Liver (tissue), 8 donors: ENCODE measurements at regions not wholly inside any gene's neighbourhood (a gene's known extent, or its start where the extent isn't known, plus 50 kb on each side); places are given as distances from the start of the nearest gene placed in this dataset.

Source experiments
- DNase-seq: peaks from one replicate; pipeline ENCODE4 v3.0.0-alpha.2; 2017; ENCODE audit warnings: low spot score
- H3K27ac ChIP-seq, 2 donors: one replicate each; pipeline ENCODE4 v1.7.0; 2013; ENCODE audit warnings: inconsistent platforms in 2 of 2, low read length in 2 of 2, control low read depth in 1 of 2, low read depth in 1 of 2, mild to moderate bottlenecking in 1 of 2
- H3K27me3 ChIP-seq, 4 donors: one replicate each; pipeline versions ENCODE4 v1.6.1 to v1.7.0; 2013; ENCODE audit warnings: low read length in 3 of 4, inconsistent platforms in 1 of 4, mild to moderate bottlenecking in 1 of 4, moderate library complexity in 1 of 4; ENCODE audit not compliant: control insufficient read depth in 4 of 4, insufficient read depth in 4 of 4
- H3K36me3 ChIP-seq, 4 donors: one replicate each; pipeline versions ENCODE4 v1.6.1 to v1.7.0; 2013; ENCODE audit warnings: low read length in 3 of 4, mild to moderate bottlenecking in 3 of 4, low read depth in 1 of 4, moderate library complexity in 1 of 4; ENCODE audit not compliant: control insufficient read depth in 4 of 4, insufficient read depth in 3 of 4
- H3K4me1 ChIP-seq, 4 donors: one replicate each; pipeline versions ENCODE4 v1.6.1 to v1.7.0; 2013; ENCODE audit warnings: low read length in 3 of 4, mild to moderate bottlenecking in 3 of 4, moderate library complexity in 1 of 4; ENCODE audit not compliant: control insufficient read depth in 4 of 4, insufficient read depth in 4 of 4
- H3K4me3 ChIP-seq, 3 donors: one replicate each; pipeline versions ENCODE4 v1.6.1 to v1.7.0; 2013; ENCODE audit warnings: low read length in 3 of 3, control low read depth in 1 of 3, low read depth in 1 of 3, mild to moderate bottlenecking in 1 of 3
- H3K9ac ChIP-seq, 2 donors: one replicate each; pipeline ENCODE4 v1.7.0; 2013; ENCODE audit warnings: low read length in 2 of 2, mild to moderate bottlenecking in 2 of 2, moderate library complexity in 2 of 2, control low read depth in 1 of 2, low read depth in 1 of 2
- H3K9me3 ChIP-seq, 4 donors: one replicate each; pipeline versions ENCODE4 v1.6.1 to v1.7.0; 2013; ENCODE audit warnings: low read length in 3 of 4; ENCODE audit not compliant: control insufficient read depth in 4 of 4
- EGR1 ChIP-seq, 2 donors: IDR thresholded peaks; 2 replicates each; pipeline ENCODE4 v1.6.1; 2016 to 2018; ENCODE audit warnings: antibody characterized with exemption in 2 of 2, low read depth in 2 of 2
- FOXA1 ChIP-seq: IDR thresholded peaks from 2 replicates; pipeline ENCODE4 v1.6.1; 2016; ENCODE audit warnings: antibody characterized with exemption
- FOXA2 ChIP-seq: IDR thresholded peaks from 2 replicates; pipeline ENCODE4 v1.6.1; 2016; ENCODE audit warnings: antibody characterized with exemption
- HNF4A ChIP-seq, 2 donors: conservative IDR thresholded peaks; 2 replicates each; pipeline ENCODE4 v1.6.1; 2016; ENCODE audit warnings: antibody characterized with exemption in 2 of 2, mild to moderate bottlenecking in 2 of 2
- JUND ChIP-seq, 2 donors: IDR thresholded peaks; 2 replicates each; pipeline ENCODE4 v1.6.1; 2016; ENCODE audit warnings: antibody characterized with exemption in 2 of 2
- NR2F2 ChIP-seq: IDR thresholded peaks from 2 replicates; pipeline ENCODE4 v1.6.1; 2016; ENCODE audit warnings: antibody characterized with exemption
- RAD21 ChIP-seq, 2 donors: IDR thresholded peaks; 2 replicates each; pipeline ENCODE4 v1.6.1; 2016; ENCODE audit warnings: antibody characterized with exemption in 2 of 2, mild to moderate bottlenecking in 2 of 2
- RXRA ChIP-seq, 2 donors: IDR thresholded peaks; 2 replicates each; pipeline ENCODE4 v1.6.1; 2017 to 2018; ENCODE audit warnings: antibody characterized with exemption in 2 of 2, mild to moderate bottlenecking in 1 of 2
- SP1 ChIP-seq: IDR thresholded peaks from 2 replicates; pipeline ENCODE4 v1.6.1; 2018; ENCODE audit warnings: antibody characterized with exemption, mild to moderate bottlenecking
- YY1 ChIP-seq: IDR thresholded peaks from 2 replicates; pipeline ENCODE4 v1.6.1; 2016; ENCODE audit warnings: antibody characterized with exemption, mild to moderate bottlenecking
- WGBS: extraction: QIAGEN DNeasy Blood & Tissue Kit; methylation state at CpG from one replicate; pipeline ENCODE4 v1.1.7; 2013; 5-methylcytosine and 5-hydroxymethylcytosine counted together
- TF ChIP-seq, protein P1 (sequence below): IDR thresholded peaks from 2 replicates; pipeline ENCODE4 v1.6.1; 2016; ENCODE audit warnings: antibody characterized with exemption
- TF ChIP-seq, protein P2 (sequence below): fragments of 150-350 bp; IDR thresholded peaks from 2 replicates; pipeline ENCODE4 v1.5.1; 2017; ENCODE audit warnings: improper control_type of control experiment, low read depth, low read length; ENCODE audit not compliant: missing input control
- TF ChIP-seq, protein P3 (sequence below): IDR thresholded peaks from 2 replicates; pipeline ENCODE4 v1.6.1; 2016; ENCODE audit warnings: antibody characterized with exemption
- TF ChIP-seq, protein P4 (sequence below): IDR thresholded peaks from 2 replicates; pipeline ENCODE4 v1.6.1; 2016; ENCODE audit warnings: antibody characterized with exemption, mild to moderate bottlenecking
- donor health status: healthy.
- donor health status: healthy.
- donor health status: healthy.
- donor health status: healthy.
- donor health status: healthy.

DNA sequence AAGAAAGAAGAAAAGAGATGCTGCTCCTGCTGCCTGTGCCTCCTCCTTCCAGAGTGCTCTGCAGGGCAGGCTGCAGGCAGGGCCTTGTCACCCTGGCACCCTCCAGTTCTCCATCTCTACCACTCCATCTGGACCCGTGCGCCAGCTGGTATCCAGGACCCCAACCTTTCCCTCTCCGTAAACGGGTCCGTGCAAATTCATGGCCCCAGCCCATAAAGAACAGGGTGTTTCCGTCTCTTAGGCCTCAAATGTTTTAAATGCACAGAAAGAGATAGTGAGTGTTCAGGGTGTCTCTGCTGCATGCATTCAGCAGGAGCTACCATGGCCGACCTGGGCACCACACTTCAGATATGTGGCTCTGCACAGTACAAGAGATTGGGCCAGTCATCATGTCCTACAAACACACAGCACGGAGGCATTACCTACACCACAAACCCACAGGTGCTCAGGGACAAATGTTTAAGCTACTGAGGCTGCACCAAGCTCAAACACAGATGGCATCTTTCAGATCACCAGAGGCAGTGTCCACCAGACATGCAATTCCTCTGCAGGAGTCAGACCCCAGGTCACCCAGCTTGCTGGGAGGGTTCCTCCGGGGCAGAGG lies 258.1 kb downstream of the DLL1 start:
- no peaks in the 10 kb centered on the region for H3K36me3 ChIP-seq
- H3K9me3 ChIP-seq = peaks cover 0 to 8% (median 0%) of the 10 kb centered on the region in 4 donors
- no peak for DNase-seq
- no peak overlapping the region for H3K9ac ChIP-seq
- no peak overlapping the region for H3K27ac ChIP-seq
- WGBS = 96% methylated on average over 9 of the region's 9 CpGs
- H3K27me3 ChIP-seq = no peaks in the 10 kb centered on the region
- TF ChIP-seq RAD21 (IDR thresholded peaks at IDR 0.05) = no peak
- TF ChIP-seq, protein P1, sequence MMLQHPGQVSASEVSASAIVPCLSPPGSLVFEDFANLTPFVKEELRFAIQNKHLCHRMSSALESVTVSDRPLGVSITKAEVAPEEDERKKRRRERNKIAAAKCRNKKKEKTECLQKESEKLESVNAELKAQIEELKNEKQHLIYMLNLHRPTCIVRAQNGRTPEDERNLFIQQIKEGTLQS = no peak
- no peak for TF ChIP-seq YY1
- H3K4me1 ChIP-seq = peaks cover 3 to 15% (median 11%) of the 10 kb centered on the region in 4 donors
- no peak overlapping the region for H3K4me3 ChIP-seq

DNA sequence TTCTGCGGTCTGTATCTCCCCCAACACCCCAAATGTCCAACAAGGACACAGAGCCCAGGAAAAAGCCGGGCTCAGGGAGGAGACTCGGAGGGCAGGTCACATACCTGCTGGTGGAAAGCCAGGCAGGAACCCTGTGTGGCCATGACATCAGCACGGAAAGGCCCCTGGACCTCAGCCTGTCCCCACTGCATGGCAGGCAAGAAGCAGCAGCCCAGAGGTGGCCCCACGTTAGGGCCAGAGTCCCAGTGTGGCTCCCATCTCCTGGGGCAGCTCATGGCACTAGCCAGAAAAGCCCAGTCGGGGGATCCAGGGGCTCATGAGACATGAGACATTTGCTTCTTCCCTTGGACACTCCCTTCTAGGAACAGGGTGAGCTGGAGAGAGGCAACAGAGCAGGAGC lies 258.7 kb downstream of the DLL1 start:
- no peak for DNase-seq
- Histone ChIP-seq H3K4me1 (peaks cover 3 to 15% (median 11%) of the 10 kb centered on the region in 4 donors), H3K36me3 (no peaks in the 10 kb centered on the region), H3K9me3 (peaks cover 0 to 8% (median 0%) of the 10 kb centered on the region in 4 donors), H3K9ac (no peak overlapping the region), H3K4me3 (no peak overlapping the region), H3K27ac (no peak overlapping the region), H3K27me3 (no peaks in the 10 kb centered on the region)
- WGBS = 92% methylated on average over 6 of the region's 6 CpGs
- TF ChIP-seq, protein P1 = no peak
- TF ChIP-seq, protein P2, sequence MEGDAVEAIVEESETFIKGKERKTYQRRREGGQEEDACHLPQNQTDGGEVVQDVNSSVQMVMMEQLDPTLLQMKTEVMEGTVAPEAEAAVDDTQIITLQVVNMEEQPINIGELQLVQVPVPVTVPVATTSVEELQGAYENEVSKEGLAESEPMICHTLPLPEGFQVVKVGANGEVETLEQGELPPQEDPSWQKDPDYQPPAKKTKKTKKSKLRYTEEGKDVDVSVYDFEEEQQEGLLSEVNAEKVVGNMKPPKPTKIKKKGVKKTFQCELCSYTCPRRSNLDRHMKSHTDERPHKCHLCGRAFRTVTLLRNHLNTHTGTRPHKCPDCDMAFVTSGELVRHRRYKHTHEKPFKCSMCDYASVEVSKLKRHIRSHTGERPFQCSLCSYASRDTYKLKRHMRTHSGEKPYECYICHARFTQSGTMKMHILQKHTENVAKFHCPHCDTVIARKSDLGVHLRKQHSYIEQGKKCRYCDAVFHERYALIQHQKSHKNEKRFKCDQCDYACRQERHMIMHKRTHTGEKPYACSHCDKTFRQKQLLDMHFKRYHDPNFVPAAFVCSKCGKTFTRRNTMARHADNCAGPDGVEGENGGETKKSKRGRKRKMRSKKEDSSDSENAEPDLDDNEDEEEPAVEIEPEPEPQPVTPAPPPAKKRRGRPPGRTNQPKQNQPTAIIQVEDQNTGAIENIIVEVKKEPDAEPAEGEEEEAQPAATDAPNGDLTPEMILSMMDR = no peak
- TF ChIP-seq SP1 (no peak), HNF4A (conservative IDR thresholded peaks at IDR 0.05) (no peak), FOXA1 (no peak), EGR1 (IDR thresholded peaks at IDR 0.05; ENCODE audit: low read depth in 2 of 2) (no peak), JUND (IDR thresholded peaks at IDR 0.05) (no peak), YY1 (no peak), NR2F2 (no peak), RAD21 (IDR thresholded peaks at IDR 0.05) (no peak), RXRA (IDR thresholded peaks at IDR 0.05) (no peak)
- TF ChIP-seq, protein P3, sequence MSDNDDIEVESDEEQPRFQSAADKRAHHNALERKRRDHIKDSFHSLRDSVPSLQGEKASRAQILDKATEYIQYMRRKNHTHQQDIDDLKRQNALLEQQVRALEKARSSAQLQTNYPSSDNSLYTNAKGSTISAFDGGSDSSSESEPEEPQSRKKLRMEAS = no peak

DNA sequence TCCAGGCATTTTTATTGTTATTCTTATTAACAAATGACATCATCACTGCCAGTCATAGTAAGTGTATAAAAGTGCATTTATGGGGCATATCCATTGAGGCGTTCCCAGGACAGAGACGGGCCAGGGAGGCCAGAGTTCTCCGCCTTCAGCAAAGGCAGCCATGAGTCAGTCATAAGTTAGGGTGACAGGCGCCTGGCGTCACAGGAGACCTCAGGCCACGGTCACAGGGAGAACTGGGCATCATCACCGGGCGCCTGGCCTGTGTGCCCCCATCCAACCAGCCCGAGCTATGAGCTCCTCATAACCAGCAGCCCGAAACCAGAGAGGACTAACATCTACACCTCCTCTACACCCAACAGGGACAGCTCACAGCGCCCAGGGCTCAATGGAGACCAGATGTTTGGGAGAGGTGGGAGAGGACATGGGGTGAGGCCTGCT lies 259.2 kb downstream of the DLL1 start:
- Histone ChIP-seq H3K36me3 (no peaks in the 10 kb centered on the region), H3K4me3 (no peak overlapping the region), H3K27ac (no peak overlapping the region), H3K27me3 (no peaks in the 10 kb centered on the region), H3K9me3 (peaks cover 0 to 8% (median 0%) of the 10 kb centered on the region in 4 donors), H3K9ac (no peak overlapping the region), H3K4me1 (peaks cover 3 to 15% (median 11%) of the 10 kb centered on the region in 4 donors)
- 86% methylated on average over 11 of the region's 11 CpGs for WGBS
- no peak for DNase-seq
- TF ChIP-seq NR2F2 (no peak), RXRA (IDR thresholded peaks at IDR 0.05) (no peak), YY1 (no peak), RAD21 (IDR thresholded peaks at IDR 0.05) (no peak), JUND (IDR thresholded peaks at IDR 0.05) (no peak), FOXA2 (no peak), FOXA1 (no peak)
- TF ChIP-seq, protein P2 = no peak
- TF ChIP-seq, protein P4, sequence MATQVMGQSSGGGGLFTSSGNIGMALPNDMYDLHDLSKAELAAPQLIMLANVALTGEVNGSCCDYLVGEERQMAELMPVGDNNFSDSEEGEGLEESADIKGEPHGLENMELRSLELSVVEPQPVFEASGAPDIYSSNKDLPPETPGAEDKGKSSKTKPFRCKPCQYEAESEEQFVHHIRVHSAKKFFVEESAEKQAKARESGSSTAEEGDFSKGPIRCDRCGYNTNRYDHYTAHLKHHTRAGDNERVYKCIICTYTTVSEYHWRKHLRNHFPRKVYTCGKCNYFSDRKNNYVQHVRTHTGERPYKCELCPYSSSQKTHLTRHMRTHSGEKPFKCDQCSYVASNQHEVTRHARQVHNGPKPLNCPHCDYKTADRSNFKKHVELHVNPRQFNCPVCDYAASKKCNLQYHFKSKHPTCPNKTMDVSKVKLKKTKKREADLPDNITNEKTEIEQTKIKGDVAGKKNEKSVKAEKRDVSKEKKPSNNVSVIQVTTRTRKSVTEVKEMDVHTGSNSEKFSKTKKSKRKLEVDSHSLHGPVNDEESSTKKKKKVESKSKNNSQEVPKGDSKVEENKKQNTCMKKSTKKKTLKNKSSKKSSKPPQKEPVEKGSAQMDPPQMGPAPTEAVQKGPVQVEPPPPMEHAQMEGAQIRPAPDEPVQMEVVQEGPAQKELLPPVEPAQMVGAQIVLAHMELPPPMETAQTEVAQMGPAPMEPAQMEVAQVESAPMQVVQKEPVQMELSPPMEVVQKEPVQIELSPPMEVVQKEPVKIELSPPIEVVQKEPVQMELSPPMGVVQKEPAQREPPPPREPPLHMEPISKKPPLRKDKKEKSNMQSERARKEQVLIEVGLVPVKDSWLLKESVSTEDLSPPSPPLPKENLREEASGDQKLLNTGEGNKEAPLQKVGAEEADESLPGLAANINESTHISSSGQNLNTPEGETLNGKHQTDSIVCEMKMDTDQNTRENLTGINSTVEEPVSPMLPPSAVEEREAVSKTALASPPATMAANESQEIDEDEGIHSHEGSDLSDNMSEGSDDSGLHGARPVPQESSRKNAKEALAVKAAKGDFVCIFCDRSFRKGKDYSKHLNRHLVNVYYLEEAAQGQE = no peak
- TF ChIP-seq, protein P1 = no peak
- TF ChIP-seq, protein P3 = no peak
